HG03571 (cell line): ENCODE measurements at regions not wholly inside any gene's neighbourhood (a gene's known extent, or its start where the extent isn't known, plus 50 kb on each side); places are given as distances from the start of the nearest gene placed in this dataset.
"Not testable (repeated sequence)": the region's sequence is repeated elsewhere in the genome, so short reads cannot be mapped to it uniquely, and the experiment has no call there.

ENCODE experiments used
- ATAC-seq: cut with Tn5 transposase; IDR thresholded peaks from one replicate; pipeline ENCODE4 v1.9.1; 2021; ENCODE audit not compliant: unreplicated experiment

GRCh38 chr2:434625-435024 lies 146.7 kb upstream of the ALKAL2 start:
- ATAC-seq = no peak

- ATAC-seq = no peak
These were observed 145.3 kb upstream of the ALKAL2 start for GRCh38 chr2:433216-433615.

DNA sequence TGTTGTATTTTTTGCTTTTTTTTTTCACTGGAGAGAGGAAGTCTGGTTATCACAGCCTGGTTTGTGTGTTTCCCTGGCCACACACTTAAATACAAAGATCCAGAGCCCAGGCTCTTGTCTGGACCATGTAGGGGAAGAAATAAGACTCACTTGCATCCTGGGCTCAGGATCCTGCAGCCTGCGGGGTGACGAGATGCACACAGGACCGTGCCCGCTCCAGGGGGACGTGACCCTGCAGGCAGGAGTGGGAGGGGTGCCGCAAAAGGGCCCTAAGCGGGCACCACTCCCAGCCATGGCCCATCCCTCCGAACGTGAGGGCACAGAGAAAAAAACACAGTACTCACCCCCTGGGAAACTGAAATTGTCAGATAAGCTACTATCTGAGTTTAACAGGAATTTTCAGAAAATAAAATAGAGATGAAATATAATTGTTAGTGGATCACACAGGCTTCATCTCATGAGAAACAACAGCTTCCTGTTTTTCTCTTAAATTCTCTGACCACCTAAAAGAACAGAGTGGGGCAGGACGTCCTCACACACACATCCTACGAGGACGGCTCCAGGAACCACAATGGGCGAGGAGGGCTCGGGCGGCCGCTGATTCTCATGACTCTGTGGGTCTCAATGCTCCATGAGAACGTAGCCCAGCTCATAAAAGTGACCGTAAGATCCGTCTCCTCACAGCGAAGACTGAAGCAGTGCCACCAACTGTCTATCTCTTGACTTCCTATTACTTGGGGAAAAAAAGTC lies 142.6 kb upstream of the ALKAL2 start:
- no peak for ATAC-seq

GRCh38 chr2:429575-430254 lies 141.8 kb upstream of the ALKAL2 start:
- no peak for ATAC-seq

- no peak for ATAC-seq
These were observed 141.3 kb upstream of the ALKAL2 start for GRCh38 chr2:429142-429541.

DNA sequence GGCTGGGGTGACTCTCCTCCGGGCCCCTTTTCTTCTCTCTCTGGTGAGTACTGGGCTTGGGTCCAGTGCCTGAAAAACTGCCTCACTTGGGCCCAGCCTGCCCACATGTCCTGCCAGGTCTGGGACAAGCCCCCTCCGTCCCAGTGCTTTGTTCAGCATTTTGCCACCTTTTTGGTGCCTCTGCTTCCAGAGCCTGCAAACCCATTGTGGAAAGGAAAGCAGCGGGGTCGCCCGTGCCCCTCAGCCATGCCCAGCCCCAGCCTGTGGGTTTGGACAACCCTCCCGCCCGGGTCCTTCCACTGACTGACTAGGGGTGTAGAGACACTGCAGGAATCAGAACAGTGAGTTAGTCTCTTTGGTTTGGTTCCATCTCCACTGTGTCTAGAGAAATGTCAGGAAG lies 140.7 kb upstream of the ALKAL2 start:
- ATAC-seq = no peak

- not testable (repeated sequence) for ATAC-seq
These were observed 138.8 kb upstream of the ALKAL2 start for GRCh38 chr2:426696-427095.

DNA sequence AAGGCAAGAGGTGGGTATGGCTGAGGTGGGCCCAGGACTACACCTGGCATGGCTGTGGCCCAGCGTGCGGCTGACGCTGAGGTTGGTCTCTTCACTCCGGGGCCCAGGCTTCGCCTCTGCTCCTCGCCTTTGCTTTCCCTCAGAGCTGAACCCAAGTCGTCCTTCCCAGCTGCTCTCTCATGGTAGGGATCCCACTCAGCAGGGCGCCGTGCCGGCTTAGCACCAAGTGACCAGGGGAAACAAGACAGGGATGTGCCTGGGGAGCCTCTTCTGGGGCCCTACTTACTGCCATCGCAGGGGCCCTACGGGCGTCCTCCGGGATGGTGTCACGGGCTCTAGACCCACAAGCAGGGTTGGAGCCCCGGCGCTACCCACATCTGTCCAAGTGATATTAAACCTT lies 138.1 kb upstream of the ALKAL2 start:
- no peak for ATAC-seq

DNA sequence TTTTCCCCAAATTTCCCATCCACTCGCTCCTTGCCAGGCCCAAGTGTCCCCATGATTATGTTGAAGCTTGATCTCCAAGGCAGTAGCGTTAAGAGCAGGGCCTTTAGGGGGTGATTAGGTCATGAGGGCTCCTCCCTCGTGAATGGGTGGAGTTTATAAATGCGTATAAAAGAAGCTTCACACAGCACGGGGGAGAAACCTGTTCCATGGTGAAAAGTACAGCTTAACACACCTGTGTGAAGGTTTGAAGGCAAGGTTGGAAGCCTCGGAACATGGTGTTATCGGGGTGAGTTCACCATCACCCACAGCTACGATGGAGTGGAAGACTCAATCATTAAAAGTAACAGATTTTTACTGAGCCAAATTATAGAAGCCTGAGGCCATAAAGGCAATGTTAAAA lies 137.4 kb upstream of the ALKAL2 start:
- no peak for ATAC-seq

DNA sequence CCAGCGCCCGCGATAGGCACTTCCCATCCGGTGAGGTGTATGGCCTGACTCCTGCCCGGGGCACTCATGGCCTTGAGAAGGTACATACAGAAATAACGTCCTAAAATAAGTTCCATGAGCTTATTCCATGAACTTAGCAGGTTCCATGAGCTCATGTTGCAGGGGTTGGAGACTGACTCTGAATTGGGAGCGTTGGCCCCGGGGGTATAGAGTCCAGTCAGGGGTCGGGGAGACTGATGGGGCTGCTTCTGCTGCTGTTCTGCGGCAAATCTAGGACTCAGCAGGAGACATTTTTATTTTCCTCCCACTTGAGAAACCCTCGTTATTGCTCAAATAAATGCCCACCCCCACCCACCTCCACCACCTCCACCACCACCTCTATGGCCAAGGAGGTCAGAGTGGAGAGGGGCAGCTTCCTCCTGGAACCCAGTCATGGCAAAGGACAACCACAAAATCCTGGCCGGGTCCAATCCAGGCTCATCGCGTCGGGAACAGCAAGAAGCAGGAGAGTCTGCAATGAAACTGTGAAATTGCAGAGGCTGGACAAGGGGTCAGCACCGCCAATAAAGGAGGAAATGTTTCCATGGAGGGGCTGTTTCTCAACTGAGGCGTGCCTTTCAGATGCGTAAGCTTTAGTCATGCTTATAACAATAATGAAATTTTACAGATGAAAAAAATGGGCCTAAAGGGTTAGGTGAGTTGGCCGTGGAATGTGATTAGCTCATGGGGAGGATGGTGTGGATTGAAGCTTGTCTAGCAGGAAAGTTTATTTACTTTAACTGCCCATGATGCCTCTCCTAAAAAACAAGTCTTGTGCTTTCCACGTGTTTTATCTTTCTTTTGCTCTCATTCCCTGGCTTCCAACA lies 136.6 kb upstream of the ALKAL2 start:
- no peak for ATAC-seq

- no peak for ATAC-seq
These were observed 135.6 kb upstream of the ALKAL2 start for GRCh38 chr2:423479-423878.

GRCh38 chr2:422676-423435 lies 135.0 kb upstream of the ALKAL2 start:
- ATAC-seq = no peak

- ATAC-seq = no peak
These were observed 133.5 kb upstream of the ALKAL2 start for GRCh38 chr2:421406-421805.

GRCh38 chr2:419687-420317 lies 131.9 kb upstream of the ALKAL2 start:
- no peak for ATAC-seq

- ATAC-seq = no peak
These were observed 129.8 kb upstream of the ALKAL2 start for GRCh38 chr2:417662-418061.

DNA sequence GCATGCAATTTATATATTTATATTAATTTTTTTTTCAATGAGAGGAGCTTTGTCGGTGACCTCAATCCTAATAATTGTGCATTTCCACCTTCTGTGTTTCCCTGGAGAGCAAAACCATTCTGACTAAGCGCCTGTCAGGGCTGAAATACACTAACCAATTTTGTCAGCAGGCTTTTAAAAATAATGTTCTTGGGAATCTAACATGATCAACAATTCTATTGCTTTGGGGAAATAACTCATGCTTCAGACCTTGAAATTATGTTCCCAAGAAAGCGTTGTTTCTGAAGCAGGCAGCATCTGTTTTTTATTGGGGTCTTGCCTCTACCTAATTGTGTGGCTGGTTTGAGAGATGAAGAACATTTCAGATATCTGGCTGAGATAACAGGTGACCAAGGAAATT lies 129.1 kb upstream of the ALKAL2 start:
- ATAC-seq = no peak

- no peak for ATAC-seq
These were observed 128.2 kb upstream of the ALKAL2 start for GRCh38 chr2:415986-416610.

- ATAC-seq = no peak
These were observed 121.6 kb upstream of the ALKAL2 start for GRCh38 chr2:409523-409922.

- ATAC-seq = no peak
These were observed 119.7 kb upstream of the ALKAL2 start for GRCh38 chr2:407630-408029.

DNA sequence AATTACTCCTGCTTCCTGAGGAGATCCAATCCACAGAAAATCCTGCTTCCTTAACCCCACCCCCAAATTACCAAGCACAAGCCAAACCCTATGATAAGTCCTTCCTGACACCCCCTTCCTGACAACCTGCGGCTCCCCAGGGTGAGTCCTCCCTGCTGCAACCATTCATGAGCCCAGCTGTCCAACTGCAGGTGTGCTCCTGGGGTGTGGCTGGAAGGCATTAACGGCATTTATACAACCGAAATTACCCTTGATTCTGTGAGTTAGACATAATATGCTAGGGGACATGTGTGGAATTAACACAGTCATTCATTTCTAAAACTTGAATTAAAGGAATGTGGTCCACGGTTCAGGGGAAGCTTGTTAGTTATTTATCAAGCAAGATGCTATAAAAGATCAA lies 119.0 kb upstream of the ALKAL2 start:
- no peak for ATAC-seq
